ENCODE measurements at regions not wholly inside any gene's neighbourhood (a gene's known extent, or its start where the extent isn't known, plus 50 kb on each side); places are given as distances from the start of the nearest gene placed in this dataset.

DNA sequence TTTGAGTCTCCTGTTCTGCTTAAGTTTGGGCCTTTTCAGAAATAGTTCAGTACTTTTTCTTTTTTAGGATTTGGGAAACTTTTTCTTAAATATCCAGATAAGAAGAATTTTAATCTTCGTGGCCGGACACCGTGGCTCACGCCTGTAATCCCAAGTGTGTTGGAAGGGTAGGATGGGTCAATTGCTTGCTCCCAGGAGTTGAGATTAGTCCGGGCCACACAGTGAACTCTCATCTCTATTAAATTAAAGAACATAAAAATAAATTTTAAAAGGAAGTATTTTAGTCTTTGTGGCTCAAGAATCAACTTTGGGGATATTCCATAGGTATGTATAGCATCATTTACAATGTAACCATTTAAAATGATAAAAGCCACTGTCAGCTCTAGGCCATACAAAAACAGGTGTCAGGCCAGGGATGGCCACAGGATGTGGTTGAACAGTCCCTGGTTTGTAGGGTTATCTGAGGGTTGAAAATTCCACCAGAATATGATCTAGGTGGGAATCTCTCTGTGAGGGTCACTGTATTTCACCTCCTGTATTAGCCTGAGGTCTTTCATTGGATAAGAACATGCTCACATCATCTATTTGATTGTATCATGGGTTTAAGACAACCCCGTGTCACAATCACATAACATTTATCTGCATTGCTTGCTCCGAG, 115.6 kb downstream of the GGTLC2 start:
- TF ChIP-seq, protein P1, sequence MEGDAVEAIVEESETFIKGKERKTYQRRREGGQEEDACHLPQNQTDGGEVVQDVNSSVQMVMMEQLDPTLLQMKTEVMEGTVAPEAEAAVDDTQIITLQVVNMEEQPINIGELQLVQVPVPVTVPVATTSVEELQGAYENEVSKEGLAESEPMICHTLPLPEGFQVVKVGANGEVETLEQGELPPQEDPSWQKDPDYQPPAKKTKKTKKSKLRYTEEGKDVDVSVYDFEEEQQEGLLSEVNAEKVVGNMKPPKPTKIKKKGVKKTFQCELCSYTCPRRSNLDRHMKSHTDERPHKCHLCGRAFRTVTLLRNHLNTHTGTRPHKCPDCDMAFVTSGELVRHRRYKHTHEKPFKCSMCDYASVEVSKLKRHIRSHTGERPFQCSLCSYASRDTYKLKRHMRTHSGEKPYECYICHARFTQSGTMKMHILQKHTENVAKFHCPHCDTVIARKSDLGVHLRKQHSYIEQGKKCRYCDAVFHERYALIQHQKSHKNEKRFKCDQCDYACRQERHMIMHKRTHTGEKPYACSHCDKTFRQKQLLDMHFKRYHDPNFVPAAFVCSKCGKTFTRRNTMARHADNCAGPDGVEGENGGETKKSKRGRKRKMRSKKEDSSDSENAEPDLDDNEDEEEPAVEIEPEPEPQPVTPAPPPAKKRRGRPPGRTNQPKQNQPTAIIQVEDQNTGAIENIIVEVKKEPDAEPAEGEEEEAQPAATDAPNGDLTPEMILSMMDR (IDR thresholded peaks at IDR 0.05; ENCODE audit: extremely low read depth, low read depth, low read length) = no peak
- no peaks in the 10 kb centered on the region for H3K4me1 ChIP-seq (ENCODE audit: insufficient read depth, low read length)
- H4K20me1 ChIP-seq (ENCODE audit: insufficient read depth, low read length) = no peaks in the 10 kb centered on the region
- no peak overlapping the region for H3K4me2 ChIP-seq (ENCODE audit: insufficient read depth, low read length)
- H3K79me2 ChIP-seq (ENCODE audit: insufficient read depth, low read length) = no peaks in the 10 kb centered on the region
- peaks cover 11% of the 10 kb centered on the region for H3K27me3 ChIP-seq (ENCODE audit: insufficient read depth, low read length)
- H3K9me3 ChIP-seq (ENCODE audit: low read depth, low read length) = no peaks in the 10 kb centered on the region
- H3K4me3 ChIP-seq (ENCODE audit: insufficient read depth, low read length) = no peak overlapping the region
- no peak overlapping the region for H2AFZ ChIP-seq (ENCODE audit: low read length)
- H3K36me3 ChIP-seq (ENCODE audit: insufficient read depth, low read length) = no peaks in the 10 kb centered on the region
- no peak overlapping the region for H3K27ac ChIP-seq (ENCODE audit: low read depth, low read length)
- DNase-seq (ENCODE audit: insufficient read length, low spot score, missing footprints) = no peak

DNA sequence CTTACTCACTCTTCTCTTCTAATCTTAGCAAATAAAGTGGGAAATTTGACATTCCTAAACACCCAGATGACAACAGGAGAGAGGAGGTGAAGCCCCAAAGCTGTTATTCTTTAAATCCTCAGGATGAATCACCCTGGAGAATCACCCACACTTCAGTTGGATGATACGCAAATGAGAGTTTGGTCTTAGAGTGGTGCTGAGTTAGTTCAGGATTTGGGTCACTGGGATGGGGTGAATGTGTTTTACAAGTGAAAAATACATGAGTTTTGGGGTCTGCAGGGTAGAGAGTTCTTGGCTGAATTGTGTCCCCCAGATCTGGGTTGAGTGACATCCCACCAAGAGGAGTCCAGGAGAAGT, 117.2 kb downstream of the GGTLC2 start:
- no peak overlapping the region for H3K4me3 ChIP-seq (ENCODE audit: insufficient read depth, low read length)
- H3K27me3 ChIP-seq (ENCODE audit: insufficient read depth, low read length) = peaks cover 11% of the 10 kb centered on the region
- H3K9me3 ChIP-seq (ENCODE audit: low read depth, low read length) = no peaks in the 10 kb centered on the region
- no peaks in the 10 kb centered on the region for H4K20me1 ChIP-seq (ENCODE audit: insufficient read depth, low read length)
- H3K4me2 ChIP-seq (ENCODE audit: insufficient read depth, low read length) = no peak overlapping the region
- no peaks in the 10 kb centered on the region for H3K4me1 ChIP-seq (ENCODE audit: insufficient read depth, low read length)
- TF ChIP-seq, protein P1 (IDR thresholded peaks at IDR 0.05; ENCODE audit: extremely low read depth, low read depth, low read length) = no peak
- H3K27ac ChIP-seq (ENCODE audit: low read depth, low read length) = no peak overlapping the region
- H3K79me2 ChIP-seq (ENCODE audit: insufficient read depth, low read length) = no peaks in the 10 kb centered on the region
- DNase-seq (ENCODE audit: insufficient read length, low spot score, missing footprints) = no peak
- H3K36me3 ChIP-seq (ENCODE audit: insufficient read depth, low read length) = no peaks in the 10 kb centered on the region
- no peak overlapping the region for H2AFZ ChIP-seq (ENCODE audit: low read length)

GRCh38 chr22:22761963-22762772, 117.8 kb downstream of the GGTLC2 start:
- Histone ChIP-seq H3K36me3 (ENCODE audit: insufficient read depth, low read length) (no peaks in the 10 kb centered on the region), H3K4me3 (ENCODE audit: insufficient read depth, low read length) (no peak overlapping the region), H3K27ac (ENCODE audit: low read depth, low read length) (no peak overlapping the region), H3K79me2 (ENCODE audit: insufficient read depth, low read length) (no peaks in the 10 kb centered on the region), H2AFZ (ENCODE audit: low read length) (no peak overlapping the region), H4K20me1 (ENCODE audit: insufficient read depth, low read length) (no peaks in the 10 kb centered on the region), H3K4me2 (ENCODE audit: insufficient read depth, low read length) (no peak overlapping the region), H3K9me3 (ENCODE audit: low read depth, low read length) (no peaks in the 10 kb centered on the region), H3K4me1 (ENCODE audit: insufficient read depth, low read length) (no peaks in the 10 kb centered on the region), H3K27me3 (ENCODE audit: insufficient read depth, low read length) (peaks cover 12% of the 10 kb centered on the region)
- TF ChIP-seq, protein P1 (IDR thresholded peaks at IDR 0.05; ENCODE audit: extremely low read depth, low read depth, low read length) = no peak
- no peak for DNase-seq (ENCODE audit: insufficient read length, low spot score, missing footprints)

DNA sequence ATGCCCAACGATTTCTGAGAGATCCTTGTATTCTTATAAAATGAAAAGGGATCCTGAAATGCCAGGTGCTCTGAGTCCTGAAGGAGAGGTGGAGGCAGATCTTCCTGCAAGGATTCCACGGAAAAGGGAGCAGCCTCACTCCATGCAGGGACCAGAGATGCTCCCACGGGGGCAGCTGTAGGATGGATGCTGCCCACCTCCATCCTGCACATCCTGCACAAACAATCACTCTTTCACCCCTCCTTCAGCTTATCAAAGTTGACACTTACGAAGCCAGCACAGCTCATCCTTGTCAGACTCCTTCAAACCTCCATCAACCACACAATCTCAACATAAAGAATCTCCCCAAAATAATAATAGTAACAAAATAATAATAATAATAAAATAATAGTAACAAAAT, 119.1 kb downstream of the GGTLC2 start:
- TF ChIP-seq, protein P1 (IDR thresholded peaks at IDR 0.05; ENCODE audit: extremely low read depth, low read depth, low read length) = no peak
- no peak overlapping the region for H3K4me3 ChIP-seq (ENCODE audit: insufficient read depth, low read length)
- H2AFZ ChIP-seq (ENCODE audit: low read length) = no peak overlapping the region
- H3K4me1 ChIP-seq (ENCODE audit: insufficient read depth, low read length) = no peaks in the 10 kb centered on the region
- H3K4me2 ChIP-seq (ENCODE audit: insufficient read depth, low read length) = no peak overlapping the region
- no peaks in the 10 kb centered on the region for H3K79me2 ChIP-seq (ENCODE audit: insufficient read depth, low read length)
- peaks cover 13% of the 10 kb centered on the region for H3K27me3 ChIP-seq (ENCODE audit: insufficient read depth, low read length)
- H3K36me3 ChIP-seq (ENCODE audit: insufficient read depth, low read length) = no peaks in the 10 kb centered on the region
- no peaks in the 10 kb centered on the region for H4K20me1 ChIP-seq (ENCODE audit: insufficient read depth, low read length)
- DNase-seq (ENCODE audit: insufficient read length, low spot score, missing footprints) = no peak
- H3K9me3 ChIP-seq (ENCODE audit: low read depth, low read length) = no peaks in the 10 kb centered on the region
- H3K27ac ChIP-seq (ENCODE audit: low read depth, low read length) = no peak overlapping the region
